ENCODE measurements at regions not wholly inside any gene's neighbourhood (a gene's known extent, or its start where the extent isn't known, plus 50 kb on each side); places are given as distances from the start of the nearest gene placed in this dataset.

GRCh38 chr4:184921456-184921855, 95.7 kb upstream of the ACSL1 start:
- TF ChIP-seq POLR2A (IDR thresholded peaks at IDR 0.05; ENCODE audit: low read depth, low read length) (no peak), POLR2AphosphoS5 (IDR thresholded peaks at IDR 0.05; ENCODE audit: low read depth, low read length) (no peak), TAF1 (IDR thresholded peaks at IDR 0.05; ENCODE audit: low read depth, low read length) (no peak)

Data from GM12891 (cell line).